Endothelial cell of umbilical vein (primary cell): ENCODE measurements at regions not wholly inside any gene's neighbourhood (a gene's known extent, or its start where the extent isn't known, plus 50 kb on each side); places are given as distances from the start of the nearest gene placed in this dataset.

Experiments
- EZH2 ChIP-seq: IDR thresholded peaks from 2 replicates; pipeline ENCODE4 v1.6.1; 2012; ENCODE audit warnings: borderline replicate concordance, low read depth, mild to moderate bottlenecking, moderate library complexity, low read length, inconsistent platforms; ENCODE audit not compliant: severe bottlenecking
- FOS ChIP-seq: IDR thresholded peaks from 2 replicates; pipeline ENCODE4 v1.6.1; 2011; ENCODE audit warnings: mild to moderate bottlenecking, low read length, moderate library complexity, borderline replicate concordance; ENCODE audit not compliant: insufficient read depth
- JUN ChIP-seq: IDR thresholded peaks from 2 replicates; pipeline ENCODE4 v1.6.1; 2011; ENCODE audit warnings: borderline replicate concordance, low read depth; ENCODE audit not compliant: insufficient read length, insufficient read depth
- MYC ChIP-seq: IDR thresholded peaks from one replicate; pipeline ENCODE4 v1.6.1; 2011; ENCODE audit warnings: mild to moderate bottlenecking, low read depth, low read length
- POLR2A ChIP-seq: IDR thresholded peaks from 2 replicates; pipeline ENCODE4 v1.6.1; 2012; ENCODE audit warnings: low read depth, mild to moderate bottlenecking, control low read depth, low read length
- POLR2AphosphoS5 ChIP-seq: IDR thresholded peaks from 2 replicates; pipeline ENCODE4 v1.6.1; 2012; ENCODE audit warnings: low read depth, mild to moderate bottlenecking, control low read depth, low read length, moderate library complexity; ENCODE audit not compliant: insufficient read depth
- TF ChIP-seq, protein P1 (sequence below), 2 donors: IDR thresholded peaks; 1 replicate in 1 of 2; 2 replicates in 1 of 2; pipeline ENCODE4 v1.5.1; 2011; ENCODE audit warnings: low read length in 2 of 2, mild to moderate bottlenecking in 2 of 2, moderate library complexity in 2 of 2, control low read depth in 1 of 2, inconsistent platforms in 1 of 2, low read depth in 1 of 2; ENCODE audit not compliant: insufficient read depth in 1 of 2; ENCODE audit errors: extremely low read depth in 1 of 2
- TF ChIP-seq, protein P2 (sequence below): IDR thresholded peaks from 2 replicates; pipeline ENCODE4 v1.6.1; 2011; ENCODE audit not compliant: insufficient read depth, insufficient read length

DNA sequence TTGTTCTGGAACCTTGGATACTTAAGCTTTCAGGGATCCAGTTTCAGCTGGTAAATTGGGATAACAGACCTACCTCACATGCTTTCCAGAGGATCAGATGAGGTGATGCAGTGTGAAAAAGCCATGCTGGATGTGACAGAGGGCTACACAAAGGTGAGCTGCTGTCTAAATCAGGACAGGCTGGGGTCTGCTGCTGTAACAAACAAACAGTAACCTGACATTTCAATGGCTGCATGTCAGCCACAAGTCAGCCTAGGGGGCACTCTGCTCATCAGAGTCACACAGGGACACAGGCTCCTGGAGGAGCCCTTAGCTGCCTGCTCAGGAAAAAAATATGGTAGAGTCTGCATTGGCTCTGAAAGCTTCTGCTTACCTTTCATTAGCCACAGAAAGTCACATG is 66.7 kb upstream of the EGFLAM start:
- TF ChIP-seq, protein P1, sequence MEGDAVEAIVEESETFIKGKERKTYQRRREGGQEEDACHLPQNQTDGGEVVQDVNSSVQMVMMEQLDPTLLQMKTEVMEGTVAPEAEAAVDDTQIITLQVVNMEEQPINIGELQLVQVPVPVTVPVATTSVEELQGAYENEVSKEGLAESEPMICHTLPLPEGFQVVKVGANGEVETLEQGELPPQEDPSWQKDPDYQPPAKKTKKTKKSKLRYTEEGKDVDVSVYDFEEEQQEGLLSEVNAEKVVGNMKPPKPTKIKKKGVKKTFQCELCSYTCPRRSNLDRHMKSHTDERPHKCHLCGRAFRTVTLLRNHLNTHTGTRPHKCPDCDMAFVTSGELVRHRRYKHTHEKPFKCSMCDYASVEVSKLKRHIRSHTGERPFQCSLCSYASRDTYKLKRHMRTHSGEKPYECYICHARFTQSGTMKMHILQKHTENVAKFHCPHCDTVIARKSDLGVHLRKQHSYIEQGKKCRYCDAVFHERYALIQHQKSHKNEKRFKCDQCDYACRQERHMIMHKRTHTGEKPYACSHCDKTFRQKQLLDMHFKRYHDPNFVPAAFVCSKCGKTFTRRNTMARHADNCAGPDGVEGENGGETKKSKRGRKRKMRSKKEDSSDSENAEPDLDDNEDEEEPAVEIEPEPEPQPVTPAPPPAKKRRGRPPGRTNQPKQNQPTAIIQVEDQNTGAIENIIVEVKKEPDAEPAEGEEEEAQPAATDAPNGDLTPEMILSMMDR (IDR thresholded peaks at IDR 0.05; ENCODE audit: extremely low read depth in 1 of 2, insufficient read depth in 1 of 2, low read depth in 1 of 2, low read length in 2 of 2): no peak
- TF ChIP-seq POLR2A (no peak), EZH2 (no peak), POLR2AphosphoS5 (no peak), MYC (no peak), JUN (no peak), FOS (no peak)
- TF ChIP-seq, protein P2, sequence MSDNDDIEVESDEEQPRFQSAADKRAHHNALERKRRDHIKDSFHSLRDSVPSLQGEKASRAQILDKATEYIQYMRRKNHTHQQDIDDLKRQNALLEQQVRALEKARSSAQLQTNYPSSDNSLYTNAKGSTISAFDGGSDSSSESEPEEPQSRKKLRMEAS: no peak
